ENCODE measurements at regions not wholly inside any gene's neighbourhood (a gene's known extent, or its start where the extent isn't known, plus 50 kb on each side); places are given as distances from the start of the nearest gene placed in this dataset.
"Not testable (repeated sequence)": the region's sequence is repeated elsewhere in the genome, so short reads cannot be mapped to it uniquely, and the experiment has no call there.

DNA sequence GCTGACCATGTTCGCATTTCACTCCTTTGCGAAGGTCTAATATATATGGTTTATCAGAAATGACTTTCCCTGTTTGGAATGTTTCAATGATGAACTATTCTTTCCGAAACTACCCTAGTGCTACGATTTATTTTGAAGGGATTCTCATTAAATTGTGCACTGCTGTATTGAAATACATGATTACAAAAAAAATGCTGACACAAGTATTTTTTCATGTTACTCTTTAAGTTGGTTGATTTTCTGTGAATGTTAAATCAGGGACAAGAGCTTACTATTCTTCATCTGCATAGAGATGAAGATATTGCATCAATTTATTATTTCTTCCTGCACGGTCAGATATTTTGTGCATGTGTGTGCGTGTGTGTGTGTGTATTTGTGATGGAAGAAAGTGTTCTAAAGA lies 731.5 kb upstream of the AGA start:
- DNase-seq (ENCODE audit: low spot score), result no peak

GRCh38 chr4:178174756-178175155 lies 732.5 kb upstream of the AGA start:
- DNase-seq (ENCODE audit: low spot score), result no peak

DNA sequence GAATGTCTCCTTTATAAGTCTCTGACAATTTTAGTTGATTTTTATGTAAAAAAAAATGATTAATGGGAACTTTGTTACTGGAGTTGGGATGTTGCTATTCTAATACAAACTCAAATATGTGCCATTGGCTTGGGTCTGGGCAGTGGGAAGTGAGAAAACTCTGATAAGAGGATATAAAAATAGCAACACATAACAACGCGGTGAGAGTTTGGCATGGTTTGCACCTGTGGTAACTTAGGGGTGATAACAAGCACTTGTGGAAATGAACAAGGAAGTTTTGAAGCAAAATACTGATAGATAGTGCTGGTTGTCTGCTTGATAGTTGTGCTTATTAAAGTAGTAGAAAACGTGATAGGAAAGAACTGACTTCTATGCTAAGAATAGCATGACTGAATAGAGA lies 743.3 kb upstream of the AGA start:
- DNase-seq (ENCODE audit: low spot score), result no peak

DNA sequence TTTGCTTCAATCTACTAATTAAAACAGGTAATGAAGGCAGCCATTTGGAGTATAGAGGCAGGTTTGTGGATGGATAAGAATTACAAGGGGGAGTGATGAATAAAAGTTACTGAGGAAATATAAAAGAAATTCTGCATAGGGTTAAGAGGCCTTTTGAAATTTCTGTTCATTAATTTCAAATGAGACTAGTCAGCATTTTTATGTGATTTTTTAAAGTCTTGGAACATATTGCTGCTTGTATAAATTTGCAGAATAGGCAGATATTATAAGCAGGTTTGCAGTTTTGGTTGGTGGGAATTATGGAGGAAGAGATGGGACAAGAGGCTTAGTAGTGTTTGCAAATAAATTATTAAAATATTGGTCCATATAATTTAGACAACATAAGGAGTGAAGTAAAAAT lies 750.4 kb upstream of the AGA start:
- no peak for DNase-seq (ENCODE audit: low spot score)

- no peak for DNase-seq (ENCODE audit: low spot score)
Observed at GRCh38 chr4:178196751-178197374, 754.6 kb upstream of the AGA start.

DNA sequence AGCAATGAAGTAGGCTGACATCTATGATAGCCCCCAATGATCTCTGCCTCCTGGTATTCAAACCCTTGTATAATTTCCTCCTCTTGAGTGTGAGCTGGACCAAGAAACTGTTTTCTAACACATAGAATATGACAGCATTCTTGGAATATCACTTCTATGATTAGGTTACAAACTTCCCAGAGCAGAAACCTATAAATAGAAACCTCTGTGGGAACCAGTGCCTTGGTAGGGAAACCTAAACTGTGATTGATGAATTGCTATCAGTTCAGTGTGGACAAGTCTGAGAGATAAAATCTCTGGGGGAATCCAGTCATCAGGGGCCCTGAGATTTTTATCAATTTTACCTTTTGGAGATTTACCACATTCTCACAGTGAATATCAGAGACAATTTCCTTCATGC lies 756.5 kb upstream of the AGA start:
- no peak for DNase-seq (ENCODE audit: low spot score)

GRCh38 chr4:178202422-178202821 lies 760.2 kb upstream of the AGA start:
- no peak for DNase-seq (ENCODE audit: low spot score)

DNA sequence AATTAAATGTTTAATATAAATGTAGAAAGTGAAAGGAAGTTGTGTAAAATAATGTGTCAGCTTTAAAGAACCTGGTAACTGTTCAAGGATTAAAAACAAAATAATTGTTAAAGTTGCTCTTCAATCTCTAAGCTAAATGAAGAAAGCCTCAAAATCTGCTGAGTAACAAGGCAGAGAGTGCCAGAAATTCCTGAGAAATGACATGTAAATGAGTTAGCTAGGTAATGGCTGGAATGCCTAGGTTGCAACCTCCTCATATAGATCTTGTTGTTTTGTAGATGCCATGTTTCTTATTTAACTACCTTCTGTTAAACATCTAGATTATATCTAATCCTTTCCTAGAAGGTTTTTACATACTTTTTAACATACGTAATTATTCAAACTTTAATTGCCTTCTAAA lies 763.6 kb upstream of the AGA start:
- DNase-seq (ENCODE audit: low spot score), result no peak

GRCh38 chr4:178215309-178215708 lies 773.1 kb upstream of the AGA start:
- DNase-seq (ENCODE audit: low spot score), result no peak

GRCh38 chr4:178215763-178216162 lies 773.5 kb upstream of the AGA start:
- DNase-seq (ENCODE audit: low spot score), result no peak

- not testable (repeated sequence) for DNase-seq (ENCODE audit: low spot score)
Observed at GRCh38 chr4:178226421-178226820, 784.2 kb upstream of the AGA start.

GRCh38 chr4:178233906-178234305 lies 791.7 kb upstream of the AGA start:
- DNase-seq (ENCODE audit: low spot score), result no peak

DNA sequence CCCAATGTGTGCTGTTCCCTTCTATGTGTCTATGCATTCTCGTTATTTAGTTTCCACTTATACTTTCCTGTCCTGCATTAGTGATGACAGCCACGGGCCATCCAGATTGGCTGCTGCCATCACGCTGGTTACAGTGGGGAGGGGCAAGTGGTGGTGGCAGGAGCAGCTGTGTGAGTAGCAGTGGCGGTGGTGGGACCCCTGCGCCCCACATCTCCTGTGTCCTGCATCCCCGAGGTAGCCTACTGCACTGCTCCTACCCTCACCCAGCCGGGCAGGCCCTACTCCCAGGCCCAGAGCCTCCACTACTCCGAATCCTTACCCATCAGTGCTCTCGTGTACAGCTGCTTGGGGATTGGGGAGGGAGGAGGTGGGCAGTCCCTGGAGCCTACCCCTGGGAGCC lies 798.7 kb upstream of the AGA start:
- no peak for DNase-seq (ENCODE audit: low spot score)

DNA sequence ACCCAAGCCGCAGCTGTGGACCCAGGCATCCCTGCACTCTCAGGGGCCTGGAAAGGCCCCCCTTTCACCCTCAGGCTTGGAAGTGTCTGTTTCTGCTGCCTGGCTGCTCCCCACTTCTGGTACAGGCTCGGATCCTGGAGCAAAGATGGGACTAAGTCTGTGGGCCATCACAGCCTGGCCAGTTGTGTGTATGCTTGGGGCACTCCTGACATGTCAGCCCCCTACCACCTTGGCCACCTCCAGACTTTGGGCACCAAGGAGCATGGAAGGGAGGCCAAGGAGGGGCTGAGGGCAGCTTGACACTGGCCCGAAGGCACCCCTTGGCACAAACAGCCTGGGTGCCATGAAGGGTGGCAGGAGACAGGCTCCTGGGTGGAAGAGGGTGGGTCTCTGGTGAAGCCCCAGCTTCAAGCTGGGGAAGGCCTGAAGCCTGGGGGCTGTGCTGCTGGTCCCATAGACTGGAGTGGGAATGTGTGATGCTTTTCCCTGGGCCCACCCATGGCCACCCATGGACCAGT lies 799.4 kb upstream of the AGA start:
- DNase-seq (ENCODE audit: low spot score), result no peak

DNA sequence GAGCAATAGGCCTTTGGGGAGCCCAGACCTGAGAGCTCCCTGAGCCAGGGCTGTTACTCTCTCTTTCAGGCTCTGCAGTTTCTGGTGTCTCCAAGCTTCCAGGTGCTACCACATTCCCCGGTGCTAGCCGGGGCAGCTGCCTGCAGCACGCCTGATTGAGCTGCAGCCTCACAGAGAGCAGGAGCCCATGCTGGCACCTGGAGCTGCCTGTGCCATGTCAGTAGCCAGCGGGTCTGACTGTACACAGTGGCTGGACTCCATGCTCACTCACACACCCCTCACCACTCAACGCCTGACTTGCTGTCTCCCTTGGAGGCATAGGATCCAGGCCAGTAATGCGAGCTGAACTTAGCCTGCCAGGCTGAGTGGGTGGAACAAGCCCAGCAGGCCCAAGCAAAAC lies 800.4 kb upstream of the AGA start:
- DNase-seq (ENCODE audit: low spot score), result no peak

- DNase-seq (ENCODE audit: low spot score), result no peak
Observed at GRCh38 chr4:178244785-178245184, 802.5 kb upstream of the AGA start.

- DNase-seq (ENCODE audit: low spot score), result no peak
Observed at GRCh38 chr4:178255172-178255571, 812.9 kb upstream of the AGA start.

DNA sequence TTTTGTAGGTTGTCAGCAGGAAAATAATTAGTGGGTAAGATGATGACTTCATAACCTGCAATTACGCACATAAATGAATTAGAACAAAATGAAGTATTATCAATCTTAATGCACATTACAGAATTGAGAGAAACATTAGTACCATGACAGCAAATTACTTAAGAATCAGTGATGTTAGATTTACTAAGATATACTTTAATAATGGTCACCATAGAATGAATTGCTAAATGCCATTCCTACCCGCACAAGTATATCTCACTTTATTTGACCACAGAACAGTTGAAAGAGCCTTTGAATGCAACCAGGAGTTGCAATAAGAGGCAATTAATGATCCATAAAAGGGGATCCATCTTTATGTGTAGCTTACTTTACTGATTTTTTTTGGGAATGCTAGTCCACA lies 816.4 kb upstream of the AGA start:
- DNase-seq (ENCODE audit: low spot score), result no peak

DNA sequence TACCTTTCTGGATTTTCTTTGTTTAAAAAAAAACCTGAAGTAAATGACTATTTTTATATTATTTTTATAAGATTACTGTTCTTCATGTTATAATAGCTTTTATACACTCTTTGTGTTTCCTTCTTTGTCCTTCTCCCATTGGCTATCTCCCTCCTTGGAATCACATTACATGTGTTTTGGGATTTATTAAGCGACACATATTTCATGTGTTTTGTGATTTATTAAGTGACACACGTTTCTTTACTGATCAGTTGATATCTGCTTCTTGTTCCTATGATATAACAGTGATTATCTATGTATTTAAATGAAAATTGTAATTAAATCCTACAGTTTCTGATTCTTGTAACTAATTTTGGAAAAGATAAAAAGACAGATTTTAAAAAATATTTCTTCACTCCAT lies 817.3 kb upstream of the AGA start:
- no peak for DNase-seq (ENCODE audit: low spot score)

DNA sequence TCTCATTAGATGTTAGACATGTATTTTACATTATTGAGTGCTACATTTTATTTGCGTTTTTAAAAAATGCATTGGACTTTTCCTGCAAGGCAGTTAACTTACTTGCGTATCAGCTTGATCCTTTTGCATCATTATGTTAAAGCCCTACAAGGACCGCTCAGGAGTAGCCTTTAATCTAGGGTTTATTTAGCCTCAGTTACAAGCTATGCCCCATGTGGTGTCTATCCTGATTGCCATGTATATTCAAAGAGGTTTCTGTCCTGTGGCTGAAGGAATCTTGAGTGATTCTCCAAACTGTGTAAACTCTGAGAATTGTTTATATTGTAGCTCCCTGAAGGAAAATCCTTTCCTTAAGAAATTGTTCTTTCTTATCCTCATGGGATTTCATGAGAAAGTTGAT lies 821.8 kb upstream of the AGA start:
- DNase-seq (ENCODE audit: low spot score), result no peak

DNA sequence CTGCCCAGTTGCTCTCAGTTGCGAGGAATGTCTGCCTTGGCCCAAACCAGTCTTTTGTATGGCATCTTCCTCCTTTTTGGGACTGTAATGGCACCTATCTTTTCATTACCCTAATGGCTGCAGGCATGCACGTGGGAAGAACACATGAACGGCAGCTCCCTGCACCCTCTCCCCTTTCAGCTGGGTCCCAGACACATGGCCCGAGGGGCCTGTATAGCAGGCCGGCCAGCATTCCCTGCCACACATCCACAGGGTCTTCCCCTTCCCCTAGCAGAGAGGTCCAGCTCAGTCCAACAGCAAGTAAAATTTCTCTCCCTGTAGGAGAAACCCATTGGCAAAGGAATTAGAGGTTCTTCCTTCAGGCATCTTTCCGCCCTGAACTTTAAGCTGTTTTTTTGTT lies 829.1 kb upstream of the AGA start:
- no peak for DNase-seq (ENCODE audit: low spot score)

- no peak for DNase-seq (ENCODE audit: low spot score)
Observed at GRCh38 chr4:178273168-178273567, 830.9 kb upstream of the AGA start.

- DNase-seq (ENCODE audit: low spot score), result no peak
Observed at GRCh38 chr4:178275671-178276360, 833.6 kb upstream of the AGA start.

GRCh38 chr4:178280362-178280761 lies 838.1 kb upstream of the AGA start:
- no peak for DNase-seq (ENCODE audit: low spot score)

Data from AG08395 (cell line).